ENCODE measurements at regions not wholly inside any gene's neighbourhood (a gene's known extent, or its start where the extent isn't known, plus 50 kb on each side); places are given as distances from the start of the nearest gene placed in this dataset.

DNA sequence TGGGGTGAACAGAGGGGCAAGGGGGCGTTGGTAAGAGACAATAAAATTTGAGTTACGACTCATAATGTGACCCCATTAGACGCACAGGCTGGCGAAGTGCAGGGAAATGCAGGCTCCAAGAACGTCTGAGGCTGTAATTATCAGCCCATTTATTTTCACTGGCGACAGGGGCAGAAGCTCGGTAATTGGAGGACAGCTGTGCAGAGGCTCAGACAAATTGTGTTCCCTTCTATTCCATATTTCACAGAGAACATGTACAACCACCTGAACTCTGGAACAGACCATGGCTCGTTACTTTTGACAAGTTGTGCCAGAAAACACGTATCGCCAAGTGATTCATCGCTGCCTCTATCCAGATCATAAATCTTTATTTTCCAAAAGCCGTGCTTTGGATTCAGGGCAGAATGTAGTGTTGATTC lies 137.3 kb upstream of the FRMD4A start:
- DNase-seq = peak; percentile 20

DNA sequence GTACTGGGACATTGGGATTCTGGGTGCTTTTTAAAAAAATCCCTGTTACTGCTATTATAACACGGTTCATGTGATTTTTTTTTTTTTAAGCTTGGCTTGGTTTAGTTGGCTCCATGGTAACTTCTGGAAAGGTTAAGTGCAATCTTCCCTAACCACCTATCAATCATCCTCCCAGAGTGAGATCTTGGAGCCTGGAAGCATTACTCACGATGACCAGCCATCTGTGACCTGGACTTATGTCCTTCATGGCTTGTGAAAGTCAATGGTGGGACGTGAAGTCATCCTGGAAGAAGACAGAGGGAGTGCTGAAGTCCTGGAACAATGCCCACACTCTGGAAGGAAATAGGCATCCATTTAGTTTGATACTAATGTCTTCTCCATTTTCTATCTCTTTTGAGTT lies 135.5 kb upstream of the FRMD4A start:
- DNase-seq = no peak

DNA sequence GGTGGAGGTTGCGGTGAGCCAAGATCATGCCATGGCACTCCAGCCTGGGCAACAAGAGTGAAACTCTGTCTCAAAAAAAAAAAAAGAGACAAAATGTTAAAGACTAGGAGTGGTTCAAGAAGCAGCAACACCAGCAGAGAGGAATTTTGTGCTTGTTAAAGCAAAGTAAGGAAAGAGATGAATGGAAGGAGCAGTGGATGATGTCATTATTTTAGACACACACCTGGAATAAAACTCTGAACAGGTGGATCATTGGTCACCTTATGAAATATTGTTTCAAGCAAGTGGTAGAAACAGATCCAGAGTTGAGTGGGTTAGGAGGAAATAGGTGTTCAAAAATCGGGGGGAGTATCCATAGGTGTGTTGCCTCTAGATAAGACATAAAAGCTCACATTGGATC lies 129.7 kb upstream of the FRMD4A start:
- DNase-seq = no peak

DNA sequence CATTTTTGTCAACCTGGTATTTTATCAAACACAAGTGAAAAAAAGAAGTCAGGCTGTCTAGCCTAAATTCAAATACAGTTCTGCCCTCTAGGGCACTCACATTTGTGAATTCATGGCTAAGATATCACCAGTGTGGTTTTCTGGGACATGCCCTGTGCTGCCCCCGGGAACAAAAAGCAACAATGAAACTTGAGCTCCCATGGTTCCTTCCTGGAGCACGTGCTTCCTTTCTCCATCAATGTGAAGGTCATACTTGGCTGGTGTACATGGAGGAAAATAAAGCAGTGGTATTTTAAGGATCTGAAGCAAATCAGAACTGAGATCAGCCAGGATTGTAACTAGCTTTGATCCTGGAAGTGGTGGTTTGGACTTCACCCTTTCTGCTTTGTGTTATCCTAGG lies 128.9 kb upstream of the FRMD4A start:
- DNase-seq = no peak

DNA sequence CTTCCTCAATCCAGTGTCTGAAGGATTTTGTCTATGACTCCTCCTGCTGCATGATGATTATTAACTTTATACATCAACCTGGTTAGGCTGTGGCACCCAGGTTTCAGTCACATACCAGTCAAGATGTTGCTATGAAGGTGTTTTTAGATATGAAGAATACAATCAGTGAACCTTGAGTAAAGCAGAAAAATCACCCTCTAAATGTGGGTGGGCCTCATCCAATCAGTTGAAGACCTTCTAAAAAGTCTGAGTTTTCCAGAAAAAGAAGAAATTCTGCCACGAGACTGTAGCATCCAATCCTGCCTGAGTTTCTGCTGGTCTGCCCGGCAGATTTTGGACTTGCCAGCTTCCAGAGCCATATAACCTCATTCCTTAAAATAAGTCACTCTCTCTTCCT lies 126.1 kb upstream of the FRMD4A start:
- DNase-seq = no peak

DNA sequence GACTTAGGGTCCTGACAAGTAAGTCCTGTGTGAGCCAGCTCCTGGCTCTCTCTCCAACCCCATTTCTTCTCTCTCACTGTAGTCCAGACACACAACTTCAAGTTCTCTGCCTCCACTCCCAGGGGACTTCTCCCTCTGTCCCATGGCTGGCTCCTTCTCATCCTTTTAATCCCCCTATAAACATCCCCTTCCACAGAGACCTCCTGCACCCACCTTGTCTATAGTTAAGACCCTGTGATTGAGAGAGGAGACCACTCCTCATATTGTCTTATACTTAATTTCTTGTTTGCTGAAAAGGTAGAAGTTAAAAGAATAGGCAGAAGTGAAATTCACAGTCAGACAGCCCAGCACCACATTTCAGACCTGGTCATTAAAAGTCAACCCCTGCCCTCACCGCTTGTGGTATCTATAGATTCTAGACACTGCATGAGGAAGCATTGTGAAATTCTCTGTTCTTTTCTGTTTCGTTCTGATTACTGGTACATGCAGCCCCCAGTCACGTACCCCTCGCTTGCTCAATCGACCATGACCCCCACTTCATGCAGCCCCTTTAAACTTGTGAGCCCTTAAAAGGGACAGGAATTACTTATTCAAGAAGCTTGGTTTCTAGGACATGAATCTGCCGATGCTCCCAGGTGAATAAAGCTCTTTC lies 125.6 kb upstream of the FRMD4A start:
- no peak for DNase-seq

DNA sequence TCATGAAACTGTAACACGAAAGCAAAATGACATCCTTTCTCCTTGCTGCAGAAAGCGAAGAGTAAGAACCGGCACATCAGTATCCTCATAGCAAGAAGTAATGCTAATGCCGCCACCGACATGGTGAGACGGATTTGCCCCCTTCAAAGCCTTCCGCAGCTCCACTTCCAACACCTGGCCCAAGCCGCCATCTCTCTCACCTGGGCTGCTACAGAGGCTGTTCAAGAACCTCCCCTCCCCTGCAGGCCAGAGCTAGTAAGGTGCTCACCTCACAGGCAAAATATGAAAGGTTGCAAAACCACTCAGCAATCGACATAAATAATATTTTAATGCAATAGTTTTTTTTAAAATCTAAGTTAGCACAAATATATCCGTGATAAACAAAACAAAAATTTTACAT lies 123.9 kb upstream of the FRMD4A start:
- no peak for DNase-seq

DNA sequence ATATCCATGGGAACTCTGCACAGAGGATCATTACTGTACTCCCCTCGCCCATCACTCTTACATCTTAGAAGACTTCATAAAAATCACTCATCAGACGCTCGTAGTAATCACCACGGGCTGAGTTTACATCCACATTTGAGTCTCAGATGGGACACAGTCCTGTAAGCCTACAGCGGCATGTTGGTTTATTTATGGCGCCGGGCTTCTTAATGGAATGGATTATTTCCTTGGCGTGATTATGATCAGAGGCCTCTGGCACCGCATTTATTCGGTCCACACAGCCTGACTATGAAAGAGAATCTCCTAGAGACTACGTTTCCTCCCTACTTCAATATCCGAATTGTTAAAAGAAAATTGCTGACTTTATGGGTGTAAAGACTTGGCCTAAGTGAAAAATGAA lies 123.5 kb upstream of the FRMD4A start:
- no peak for DNase-seq

DNA sequence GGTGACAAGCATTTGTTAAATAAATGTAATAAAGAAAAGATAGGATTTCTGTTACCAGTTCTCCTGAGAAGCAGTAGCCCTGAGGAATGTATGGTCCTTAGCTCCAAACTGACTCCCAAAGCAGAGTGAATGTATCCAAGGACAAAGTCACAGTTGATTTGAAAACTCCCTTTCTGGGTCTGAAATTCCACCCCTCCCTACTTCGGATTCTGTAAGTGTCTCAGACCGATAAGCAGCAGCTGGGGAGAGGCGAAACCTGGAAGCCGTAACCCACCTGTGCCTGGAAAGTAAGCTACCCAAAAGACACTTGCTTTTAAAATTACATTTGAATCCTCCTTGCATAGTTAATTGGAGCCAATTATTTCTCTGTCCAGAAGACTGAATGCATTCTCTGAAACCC lies 122.9 kb upstream of the FRMD4A start:
- DNase-seq = no peak

DNA sequence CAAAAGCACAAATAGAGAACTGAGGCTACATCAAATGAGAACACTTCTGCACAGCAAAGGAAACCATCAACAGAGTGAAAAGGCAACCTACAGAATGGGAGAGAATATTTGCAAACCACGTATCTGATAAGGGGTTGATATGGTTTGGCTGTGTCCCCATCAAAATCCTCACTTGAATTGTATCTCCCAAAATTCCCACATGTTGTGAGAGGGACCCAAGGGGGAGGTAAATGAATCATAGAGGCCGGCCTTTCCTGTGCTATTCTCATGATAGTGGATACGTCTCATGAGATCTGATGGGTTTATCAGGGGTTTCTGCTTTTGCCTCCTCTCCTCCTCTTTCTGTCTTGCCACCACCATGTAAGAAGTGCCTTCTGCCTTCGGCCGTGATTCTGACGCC lies 120.6 kb upstream of the FRMD4A start:
- no peak for DNase-seq

DNA sequence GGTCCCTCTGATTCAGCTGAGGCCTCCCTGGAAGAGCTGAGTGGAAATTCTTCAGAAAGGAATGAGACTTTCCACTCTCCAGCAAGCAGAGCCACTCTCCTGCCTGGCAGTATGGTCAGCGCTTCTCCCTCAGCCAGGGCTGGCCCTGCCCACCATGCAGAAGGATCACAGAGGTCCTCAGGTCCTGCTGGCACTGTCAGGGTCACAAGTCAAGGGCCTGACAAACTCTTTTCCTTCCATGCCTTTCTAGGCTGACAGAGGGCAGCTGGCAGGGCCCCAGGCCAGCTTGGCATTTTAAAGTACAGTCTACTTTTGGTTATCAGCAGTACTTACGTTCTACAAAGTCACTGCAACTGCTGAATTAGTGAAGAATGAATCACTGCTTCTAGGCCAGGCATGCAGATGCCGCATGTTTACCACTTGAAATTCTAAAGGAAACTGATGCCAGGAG lies 119.3 kb upstream of the FRMD4A start:
- no peak for DNase-seq

DNA sequence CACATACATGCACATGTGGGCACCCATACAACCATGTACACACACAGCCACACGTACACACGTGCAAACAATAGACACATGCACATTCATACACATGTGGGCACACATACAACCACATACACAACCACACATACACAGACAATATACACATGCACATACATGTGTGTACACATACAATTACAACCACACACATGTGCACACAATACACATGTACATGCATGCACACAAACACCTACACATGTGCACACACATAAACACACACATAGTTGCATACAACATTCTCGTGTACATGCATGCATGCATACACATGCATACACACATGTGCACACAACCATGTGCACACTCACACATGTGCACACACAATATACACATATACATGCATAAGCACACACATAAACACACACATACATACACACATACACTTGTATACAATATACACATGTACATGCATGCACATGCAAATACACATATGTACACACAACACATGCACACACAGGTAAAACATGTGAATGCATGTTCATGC lies 118.6 kb upstream of the FRMD4A start:
- DNase-seq = no peak

DNA sequence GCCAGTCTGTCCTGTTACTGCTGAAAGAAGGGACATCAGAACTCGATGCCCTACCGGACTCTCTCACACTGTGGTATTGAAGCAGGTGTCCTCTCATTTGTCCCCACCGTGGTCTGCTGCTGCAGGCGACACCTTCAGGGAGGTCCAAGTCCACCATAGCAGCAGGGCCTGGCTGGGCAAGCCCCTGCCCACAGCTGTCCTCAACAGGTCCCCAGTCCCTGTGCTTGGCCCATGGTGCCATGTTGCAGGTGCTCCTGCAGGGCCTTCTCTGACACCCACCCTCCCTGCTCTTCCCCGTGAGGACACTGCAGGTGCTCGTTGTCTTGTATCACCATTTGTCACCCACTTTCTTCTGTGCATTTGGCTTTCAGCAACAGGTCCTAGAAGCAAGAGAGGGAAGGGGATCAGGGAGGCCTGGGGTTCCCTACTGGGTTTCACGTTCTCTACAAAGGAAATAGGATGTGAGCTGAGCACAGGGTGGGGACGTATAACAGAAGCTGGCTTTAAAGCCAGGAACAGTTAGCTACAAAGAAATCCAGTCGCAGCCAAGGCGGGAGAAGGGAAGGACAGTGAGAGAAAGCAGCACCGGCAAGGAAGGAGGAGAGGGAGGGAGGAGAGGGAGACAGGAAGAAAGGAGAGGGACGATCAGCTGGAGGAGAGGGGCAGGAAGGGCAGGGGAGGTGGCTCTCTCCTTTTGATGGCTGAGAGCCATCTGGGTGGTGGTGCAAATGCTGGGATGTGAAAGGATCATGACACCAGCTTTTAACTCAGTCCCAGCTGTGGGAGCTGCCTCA lies 117.7 kb upstream of the FRMD4A start:
- DNase-seq = no peak

DNA sequence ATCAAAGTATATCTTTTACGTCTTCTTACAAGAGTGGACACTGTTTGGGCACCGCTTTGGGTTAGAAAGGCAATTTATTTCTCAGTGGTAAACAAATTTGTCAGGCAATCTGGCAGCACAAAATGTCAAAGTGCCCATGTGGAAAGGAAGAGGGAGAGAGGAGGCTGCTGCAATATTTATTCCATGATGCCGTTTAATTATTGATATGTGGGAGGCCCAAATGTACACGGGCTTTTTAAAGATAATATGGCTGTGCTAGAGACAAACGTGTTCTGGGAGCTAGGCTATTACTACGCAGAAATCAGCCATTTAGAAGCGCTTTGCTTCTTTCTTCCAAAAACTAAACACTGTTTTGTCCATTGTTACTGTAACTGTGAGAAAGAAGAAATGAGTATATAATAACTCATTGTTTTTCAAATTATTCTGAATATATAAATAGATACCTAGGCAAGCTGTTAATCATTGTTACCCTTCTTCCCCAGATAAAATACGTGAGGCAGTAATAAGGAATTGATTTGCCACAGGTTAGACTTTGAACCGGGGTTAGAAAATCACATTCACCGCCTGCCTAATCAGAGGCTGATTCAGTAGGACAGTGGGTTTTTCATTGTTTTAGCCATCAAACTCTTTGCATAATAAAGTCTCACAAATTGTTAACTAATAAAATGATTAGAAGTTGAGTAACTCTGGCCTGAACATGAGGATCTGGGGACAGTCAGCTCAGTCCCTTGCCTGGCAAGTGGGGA lies 116.5 kb upstream of the FRMD4A start:
- no peak for DNase-seq

DNA sequence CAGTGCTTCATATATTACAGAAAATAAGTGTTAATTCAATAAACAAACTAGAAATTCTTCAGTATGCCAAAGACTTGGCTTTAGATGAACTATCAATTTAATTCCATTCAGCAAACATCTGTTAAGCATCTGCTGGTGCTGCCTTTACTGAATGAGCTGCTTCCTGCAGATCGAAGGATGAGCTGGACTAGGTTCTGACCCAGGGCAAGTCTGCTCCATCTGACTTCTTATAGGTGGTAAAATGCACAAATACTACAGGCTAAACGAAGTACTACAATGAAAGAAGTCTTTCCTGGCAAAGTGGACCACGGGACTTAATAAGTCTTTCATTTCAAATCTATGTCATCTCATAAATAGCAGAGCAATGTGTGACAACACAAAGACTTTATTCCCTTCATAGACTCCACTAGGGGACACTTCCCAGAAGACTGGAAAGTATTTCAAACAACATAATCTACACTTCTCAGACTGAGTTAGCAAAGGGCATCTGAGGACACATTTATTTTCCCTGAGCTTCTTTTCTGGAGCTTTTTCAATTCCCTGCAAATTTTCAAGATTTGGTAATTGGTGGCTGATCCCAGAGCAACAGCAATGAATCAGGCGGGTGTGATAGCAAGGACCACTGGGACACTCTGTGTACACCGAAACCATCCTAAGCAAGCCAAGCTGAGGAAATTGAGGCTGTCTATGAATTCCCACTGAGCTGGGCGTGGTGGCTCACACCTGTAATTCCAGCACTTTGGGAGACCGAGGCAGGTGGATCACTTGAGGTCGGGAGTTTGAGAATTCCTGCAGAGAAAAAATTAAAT lies 108.9 kb upstream of the FRMD4A start:
- DNase-seq = no peak

DNA sequence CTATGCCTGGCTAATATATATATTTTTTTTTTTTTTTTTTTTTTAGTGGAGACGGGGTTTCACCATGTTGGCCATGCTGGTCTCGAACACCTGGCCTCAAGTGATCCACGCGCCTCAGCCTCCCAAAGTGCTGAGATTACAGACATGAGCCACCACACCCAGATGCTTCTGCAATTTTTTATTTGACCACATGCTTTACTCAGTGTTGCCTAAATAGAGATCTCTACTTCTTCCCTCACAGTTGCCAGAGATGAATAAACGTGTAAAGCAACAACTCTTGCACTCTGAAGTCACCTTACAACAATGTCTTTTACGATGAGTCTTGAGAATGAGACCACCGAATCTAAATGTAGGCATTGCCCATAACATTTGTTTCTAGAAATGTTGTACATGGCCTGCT lies 107.9 kb upstream of the FRMD4A start:
- no peak for DNase-seq

DNA sequence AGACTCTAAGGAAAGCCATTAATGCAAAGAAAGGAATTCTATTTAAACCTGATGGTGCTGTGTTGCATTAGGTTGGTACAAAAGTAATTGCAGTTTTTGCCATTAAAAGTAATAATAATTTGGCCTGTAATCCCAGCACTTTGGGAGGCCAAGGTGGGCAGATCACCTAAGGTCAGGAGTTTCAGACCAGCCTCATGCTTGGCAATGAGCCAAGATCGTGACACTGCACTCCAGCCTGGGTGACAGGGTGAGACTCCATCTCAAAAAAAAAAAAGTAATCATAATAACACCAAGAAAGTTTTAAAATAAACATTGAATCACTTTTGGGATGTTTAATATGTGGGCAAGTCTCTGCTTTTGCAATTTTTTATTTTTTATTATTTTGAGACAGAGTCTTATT lies 107.3 kb upstream of the FRMD4A start:
- no peak for DNase-seq

DNA sequence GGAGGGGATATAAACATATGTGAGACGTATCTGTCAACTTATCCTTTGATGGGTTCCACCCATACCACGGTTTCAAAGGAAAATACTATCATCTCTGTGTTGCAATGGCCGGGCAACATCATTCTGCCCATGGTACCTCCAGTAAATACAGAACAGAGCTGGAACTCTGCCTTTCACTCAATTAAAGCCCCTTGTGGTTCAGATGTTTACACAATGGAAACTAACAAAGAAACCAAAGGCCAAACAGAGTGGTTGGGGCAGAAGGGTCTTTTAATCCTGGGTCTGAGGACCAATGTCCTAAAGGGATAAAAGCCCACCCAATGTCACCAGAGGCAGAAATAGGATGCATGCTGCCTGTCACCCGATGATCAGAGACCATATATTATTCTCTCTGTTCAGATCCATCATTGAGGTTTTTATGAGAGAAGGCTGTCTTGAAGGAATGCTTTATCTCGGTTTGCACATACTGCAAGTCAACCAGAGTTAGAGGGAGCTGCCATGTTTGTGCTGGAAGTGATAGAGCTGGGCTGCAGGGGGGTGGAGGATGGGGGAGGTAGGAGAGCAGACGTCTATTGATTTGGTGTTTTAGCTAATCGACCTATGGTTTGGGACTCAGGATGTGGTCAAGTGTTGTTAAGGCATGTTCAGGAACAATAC lies 105.4 kb upstream of the FRMD4A start:
- no peak for DNase-seq

DNA sequence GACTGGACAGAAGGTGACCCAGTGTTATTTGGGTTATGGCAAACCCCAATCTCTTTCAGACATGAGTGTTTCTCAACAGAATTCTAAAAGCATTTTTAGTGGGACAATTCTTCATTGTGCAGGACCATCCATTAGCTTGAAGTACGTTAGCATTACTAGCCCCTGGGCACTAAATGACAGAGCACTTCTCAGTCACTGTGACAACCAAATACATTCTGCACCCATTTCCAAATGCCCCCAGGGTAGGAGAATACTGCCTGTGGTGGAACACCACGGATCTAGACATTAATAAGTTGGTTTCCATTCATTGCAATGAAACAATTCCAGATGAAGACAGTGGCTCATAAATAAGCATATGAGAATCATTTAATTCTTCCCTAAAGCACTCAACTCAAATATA lies 102.4 kb upstream of the FRMD4A start:
- DNase-seq = no peak

DNA sequence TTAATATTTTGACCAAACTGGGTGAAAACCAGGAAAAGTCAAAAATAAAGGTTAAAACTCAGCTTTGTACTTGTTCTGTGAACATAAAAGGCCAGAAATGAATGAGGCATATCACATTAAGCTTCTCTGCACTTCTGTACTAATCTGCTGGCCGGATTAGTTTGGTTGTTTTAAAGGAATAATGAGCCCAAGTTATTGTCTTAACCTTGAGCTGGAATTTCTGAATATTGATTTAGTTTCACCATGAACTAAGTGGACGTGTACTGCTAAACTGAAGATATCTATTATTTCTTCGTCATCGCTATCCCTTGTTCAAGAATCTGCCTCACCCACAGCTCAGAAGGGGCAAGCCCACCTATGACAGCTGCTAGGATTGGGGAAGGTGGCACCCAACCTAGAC lies 101.1 kb upstream of the FRMD4A start:
- no peak for DNase-seq

DNA sequence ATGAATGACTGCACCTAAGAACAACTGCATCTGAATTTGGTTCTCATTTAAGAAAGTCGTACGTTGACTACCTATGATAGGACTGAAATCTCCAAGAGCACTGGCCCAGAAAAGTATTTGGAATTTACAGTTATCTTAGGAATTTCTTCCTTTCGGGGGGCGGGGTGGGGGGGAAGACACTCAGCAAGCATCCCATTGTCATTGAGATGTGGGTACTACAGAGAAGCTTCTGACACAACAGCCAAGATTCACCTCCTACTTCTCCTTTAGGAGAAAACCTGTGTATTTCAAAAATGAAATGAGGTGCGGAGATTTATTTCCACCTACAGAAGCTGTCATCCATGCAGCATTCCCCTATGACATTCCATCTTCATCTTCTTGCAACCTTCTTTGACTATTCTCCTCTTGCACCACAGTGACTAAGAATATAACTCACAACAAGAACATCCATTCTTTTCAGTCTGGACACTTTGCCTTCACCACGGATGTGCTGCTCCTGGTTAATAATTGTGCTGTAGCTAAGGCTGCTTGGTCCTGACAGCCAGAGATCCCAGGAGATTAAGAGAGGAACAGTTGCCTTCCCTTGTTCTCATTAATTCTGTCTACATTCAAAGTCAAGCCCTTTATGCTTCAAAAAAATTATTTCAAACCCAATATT lies 98.4 kb upstream of the FRMD4A start:
- no peak for DNase-seq

DNA sequence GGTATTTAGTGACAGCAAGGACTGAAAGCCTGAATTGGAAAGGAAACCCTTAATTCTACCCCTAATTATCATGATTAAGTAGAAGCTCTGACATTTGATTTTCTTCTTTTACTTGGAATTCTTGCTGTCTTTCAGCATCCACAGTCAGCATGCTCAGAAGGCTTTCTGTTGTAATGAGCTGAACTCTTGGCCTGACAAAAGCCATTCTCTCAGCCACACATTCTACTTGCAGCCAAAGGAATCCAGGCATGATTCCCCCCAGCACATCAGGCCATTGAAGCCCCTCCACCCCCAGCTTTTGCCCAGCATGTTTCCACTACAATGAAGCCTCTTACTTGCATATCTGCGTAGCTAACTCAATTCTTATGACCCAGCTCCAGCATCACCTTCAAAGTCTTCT lies 94.3 kb upstream of the FRMD4A start:
- no peak for DNase-seq

Measured in NCI-H2171 treated with DMSO at 0.1 percent for 48 hours (cell line).